Jurkat, Clone E6-1 (cell line): ENCODE measurements at regions not wholly inside any gene's neighbourhood (a gene's known extent, or its start where the extent isn't known, plus 50 kb on each side); places are given as distances from the start of the nearest gene placed in this dataset.

Source experiments
- DNase-seq: peaks from one replicate; pipeline ENCODE4 v3.0.0-alpha.2; 2011; ENCODE audit warnings: low read depth, low spot score
- H3K4me3 ChIP-seq: 2 replicates; pipeline ENCODE4 v1.5.1; 2011; ENCODE audit warnings: mild to moderate bottlenecking, low read length, control low read depth, moderate library complexity

GRCh38 chrX:13371186-13371585, 51.3 kb upstream of the ATXN3L start:
- no peak overlapping the region for H3K4me3 ChIP-seq
- DNase-seq: no peak

- no peak overlapping the region for H3K4me3 ChIP-seq
- DNase-seq: no peak
These were observed 50.9 kb upstream of the ATXN3L start for GRCh38 chrX:13370713-13371112.
